GM18519 (cell line): ENCODE measurements at regions not wholly inside any gene's neighbourhood (a gene's known extent, or its start where the extent isn't known, plus 50 kb on each side); places are given as distances from the start of the nearest gene placed in this dataset.
"Not testable (repeated sequence)": the region's sequence is repeated elsewhere in the genome, so short reads cannot be mapped to it uniquely, and the experiment has no call there.

ENCODE experiments used
- ATAC-seq: cut with Tn5 transposase; IDR thresholded peaks from one replicate; pipeline ENCODE4 v1.9.1; 2021; ENCODE audit warnings: mild to moderate bottlenecking, moderate library complexity; ENCODE audit not compliant: unreplicated experiment, low FRiP score

DNA sequence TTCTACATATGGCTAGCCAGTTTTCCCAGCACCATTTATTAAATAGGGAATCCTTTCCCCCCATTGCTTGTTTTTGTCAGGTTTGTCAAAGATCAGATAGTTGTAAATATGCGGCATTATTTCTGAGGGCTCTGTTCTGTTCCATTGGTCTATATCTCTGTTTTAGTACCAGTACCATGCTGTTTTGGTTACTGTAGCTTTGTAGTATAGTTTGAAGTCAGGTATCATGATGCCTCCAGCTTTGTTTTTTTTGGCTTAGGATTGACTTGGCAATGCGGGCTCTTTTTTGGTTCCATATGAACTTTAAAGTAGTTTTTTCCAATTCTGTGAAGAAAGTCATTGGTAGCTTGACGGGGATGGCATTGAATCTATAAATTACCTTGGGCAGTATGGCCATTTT lies 60.0 kb upstream of the GPC3 start:
- ATAC-seq, result not testable (repeated sequence)

DNA sequence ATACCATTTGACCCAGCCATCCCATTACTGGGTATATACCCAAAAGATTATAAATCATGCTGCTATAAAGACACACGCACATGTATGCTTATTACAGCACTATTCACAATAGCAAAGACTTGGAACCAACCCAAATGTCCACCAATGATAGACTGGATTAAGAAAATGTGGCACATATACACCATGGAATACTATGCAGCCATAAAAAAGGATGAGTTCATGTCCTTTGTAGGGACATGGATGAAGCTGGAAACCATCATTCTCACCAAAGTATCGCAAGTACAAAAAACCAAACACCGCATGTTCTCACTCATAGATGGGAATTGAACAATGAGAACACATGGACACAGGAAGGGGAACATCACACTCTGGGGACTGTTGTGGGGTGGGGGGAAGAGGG lies 81.7 kb upstream of the GPC3 start:
- ATAC-seq, result not testable (repeated sequence)

DNA sequence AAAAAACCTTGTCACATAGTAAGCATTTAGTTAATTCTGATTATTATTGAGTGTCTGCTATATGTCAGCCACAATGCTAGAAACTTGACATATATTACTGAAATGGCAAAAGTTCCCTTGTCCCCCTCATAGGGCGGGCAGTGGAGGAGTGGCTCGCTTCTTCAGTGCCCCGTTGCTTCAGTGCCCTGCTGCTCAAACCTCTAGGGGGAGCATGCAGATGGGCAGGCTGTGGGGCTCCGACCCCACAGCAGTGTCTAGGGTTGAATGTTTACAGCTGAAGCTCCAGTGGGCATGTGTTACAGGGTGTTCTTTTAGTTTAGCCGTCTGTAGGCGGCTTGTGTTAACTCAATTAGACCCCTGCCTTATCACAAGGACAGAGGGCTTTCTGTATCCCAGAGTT lies 86.5 kb upstream of the GPC3 start:
- ATAC-seq, result not testable (repeated sequence)

DNA sequence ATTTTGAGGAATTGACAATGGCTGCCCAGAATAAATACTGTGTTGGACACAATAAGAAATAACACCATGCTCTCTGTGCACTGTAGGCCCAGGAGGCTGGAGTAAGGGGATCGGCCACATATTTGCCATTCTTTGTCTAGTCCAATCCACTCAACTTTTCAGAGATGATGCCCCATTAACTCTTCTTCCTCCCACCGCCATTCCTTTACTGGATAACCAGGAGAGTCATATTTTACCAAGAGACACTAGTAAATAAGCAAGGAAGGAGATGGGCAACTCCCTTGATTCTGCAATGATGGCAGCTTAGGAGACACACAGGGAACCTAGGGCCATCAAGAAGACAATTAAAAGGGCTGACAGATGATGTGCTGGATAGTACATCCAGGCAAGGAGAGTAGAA lies 87.9 kb upstream of the GPC3 start:
- ATAC-seq, result no peak

DNA sequence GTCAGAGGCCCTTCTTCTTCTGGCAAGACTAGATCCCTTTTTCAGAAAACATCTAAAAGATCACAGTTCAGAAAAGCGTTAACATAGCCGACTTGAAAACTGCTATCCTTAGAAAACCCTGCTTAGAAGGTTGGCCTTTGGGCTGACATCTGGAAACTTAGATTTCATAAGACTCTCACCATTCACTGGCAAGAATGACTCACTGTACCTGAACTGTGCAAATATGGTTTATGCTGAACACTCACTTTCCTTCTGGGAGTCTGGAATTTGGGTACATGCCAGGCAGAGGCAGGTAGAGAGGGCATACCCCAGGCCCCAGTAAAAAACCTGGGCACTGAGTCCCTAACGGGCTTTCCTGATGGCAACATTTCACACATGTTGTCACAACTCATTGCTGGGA lies 88.8 kb upstream of the GPC3 start:
- ATAC-seq, result no peak

DNA sequence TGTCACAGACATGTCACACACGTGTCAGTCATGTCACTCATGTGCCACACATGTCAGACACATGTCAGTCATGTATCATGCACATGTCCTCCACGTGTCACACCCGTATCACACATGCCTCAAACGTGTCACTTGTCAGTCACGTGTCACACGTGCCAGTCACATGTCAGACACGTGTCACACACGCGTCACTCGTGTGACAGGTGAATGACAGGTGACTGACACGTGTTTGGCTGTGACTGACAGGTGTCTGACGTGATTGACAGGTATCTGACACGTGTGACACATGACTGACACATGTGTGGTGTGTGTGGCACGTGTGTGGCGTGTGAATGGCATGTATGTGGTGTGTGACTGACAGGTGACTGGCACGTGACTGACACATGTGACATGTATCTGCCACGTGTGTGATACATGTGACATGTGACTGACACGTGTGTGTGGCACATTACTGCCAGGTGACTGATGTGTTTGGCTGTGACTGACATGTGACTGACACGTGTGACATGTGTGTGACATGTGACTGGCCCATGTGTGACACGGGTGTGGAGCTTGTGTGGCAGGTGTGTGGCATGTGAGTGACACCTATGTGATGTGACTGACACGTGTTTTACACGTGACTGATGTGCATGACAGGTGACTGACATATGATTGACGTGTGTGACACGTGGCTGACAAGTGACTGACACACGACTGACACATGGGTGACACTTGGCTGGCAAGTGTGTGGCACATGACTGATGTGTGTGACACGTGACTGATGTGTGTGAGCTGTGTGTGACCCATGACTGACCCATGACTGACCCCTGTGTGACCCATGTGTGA lies 90.7 kb upstream of the GPC3 start:
- ATAC-seq, result no peak

DNA sequence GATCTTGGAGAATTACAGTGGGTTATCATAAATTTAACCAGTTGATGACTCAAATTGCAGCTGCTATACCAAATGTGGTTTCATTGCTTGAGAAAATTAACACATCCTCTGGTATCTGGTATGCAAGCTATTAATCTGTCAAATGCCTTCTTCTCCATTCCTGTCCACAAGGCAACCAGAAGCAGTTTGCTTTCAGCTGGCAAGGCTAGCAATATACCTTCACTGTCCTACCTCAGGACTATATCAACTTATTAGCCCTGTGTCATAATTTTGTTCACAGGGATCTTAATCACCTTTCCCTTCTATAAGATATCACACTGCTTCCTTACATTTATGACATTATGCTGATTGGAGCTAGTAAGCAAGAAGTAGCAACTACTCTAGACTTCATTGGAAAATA lies 110.0 kb upstream of the GPC3 start:
- no peak for ATAC-seq

DNA sequence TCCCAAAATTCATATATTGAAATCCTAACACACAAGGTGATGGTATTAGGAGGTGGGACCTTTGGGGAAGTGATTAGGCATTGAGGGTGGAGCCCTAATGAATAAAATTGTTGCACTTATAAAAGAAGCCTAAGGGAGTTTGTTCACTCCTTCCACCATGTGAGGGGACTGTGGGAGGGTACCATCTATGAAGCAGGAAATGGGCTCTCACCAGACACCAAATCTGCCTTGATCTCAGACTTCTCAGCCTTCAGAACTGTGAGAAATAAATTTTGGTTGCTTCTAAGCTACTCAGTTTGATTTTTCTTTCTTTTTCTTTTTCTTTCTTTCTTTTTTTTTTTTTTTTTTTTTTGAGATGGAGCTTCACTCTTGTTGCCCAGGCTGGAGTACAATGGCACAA lies 116.2 kb upstream of the GPC3 start:
- no peak for ATAC-seq

DNA sequence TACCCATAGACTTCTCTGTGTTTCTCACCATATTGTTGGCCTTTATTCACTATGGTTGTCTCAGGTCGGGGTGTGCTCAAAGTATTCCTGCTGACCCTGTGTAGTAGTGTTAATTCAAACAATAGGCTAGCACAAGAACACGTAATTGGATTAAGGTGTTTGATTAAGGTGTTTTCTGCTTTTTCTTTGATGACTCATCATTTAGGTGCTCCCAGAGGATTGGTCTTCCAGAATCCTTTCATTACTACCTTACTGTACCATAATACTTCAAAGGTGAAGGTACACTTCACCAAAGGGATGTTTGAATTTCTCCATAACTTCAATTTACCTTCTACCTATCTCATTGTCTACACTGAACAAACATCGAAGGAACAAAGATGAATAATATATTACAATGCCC lies 121.7 kb upstream of the CCDC160 start:
- no peak for ATAC-seq

DNA sequence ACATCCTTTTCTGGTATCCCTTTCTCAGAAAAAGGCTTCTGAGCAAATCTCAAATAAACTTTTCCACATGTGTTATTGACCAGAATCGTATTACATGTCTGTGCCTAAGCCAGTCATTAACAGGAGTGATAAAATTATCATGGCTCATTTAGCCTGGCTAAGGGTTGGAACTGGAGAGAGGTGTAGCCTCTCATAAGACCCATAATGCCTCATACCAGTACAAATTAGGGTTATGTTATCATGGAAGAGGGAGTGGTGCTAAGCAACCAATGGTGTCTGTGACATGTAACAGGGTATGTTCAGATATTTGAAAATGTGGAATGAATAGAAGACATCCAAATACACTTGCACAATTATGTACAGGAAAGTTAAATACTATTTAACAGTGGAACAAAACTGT lies 99.6 kb upstream of the CCDC160 start:
- ATAC-seq, result no peak

DNA sequence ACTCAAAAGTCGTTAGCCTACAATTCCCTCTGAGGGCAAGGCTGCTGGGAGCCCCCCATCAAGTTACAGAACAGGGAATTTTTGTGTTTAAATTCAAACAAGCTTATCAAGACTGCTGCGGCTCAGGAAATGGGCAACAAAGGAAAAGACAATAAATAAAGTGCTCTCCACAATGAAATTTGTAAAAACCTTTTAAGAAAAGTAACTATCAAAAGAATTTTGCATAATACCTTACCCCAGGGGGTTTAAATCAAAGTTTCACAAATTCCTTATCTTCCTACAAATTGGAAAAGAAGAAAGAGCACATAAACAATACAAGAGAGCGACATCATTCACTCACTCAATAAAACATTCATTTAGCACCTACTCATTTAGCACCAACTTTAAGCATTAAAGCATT lies 97.9 kb upstream of the CCDC160 start:
- ATAC-seq, result no peak

DNA sequence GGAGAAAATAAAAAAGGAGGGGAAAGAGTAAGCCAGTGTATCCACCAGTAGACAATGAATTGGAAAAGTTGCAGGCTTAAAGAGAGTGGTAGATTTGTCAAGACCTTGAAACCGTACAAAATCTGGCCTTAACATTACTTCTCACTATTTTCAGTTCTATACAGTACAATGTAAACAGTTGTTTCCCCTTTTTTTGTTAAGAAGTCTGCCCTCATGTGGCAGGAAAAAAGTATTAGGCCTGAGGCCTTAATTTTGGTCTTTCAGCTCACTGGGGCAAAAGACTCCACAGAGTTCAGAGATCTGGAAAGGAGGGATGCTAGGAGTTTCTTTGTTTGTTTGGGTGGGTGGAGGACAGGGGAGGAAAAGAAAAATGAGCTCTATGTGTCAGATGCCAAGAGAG lies 92.8 kb upstream of the CCDC160 start:
- ATAC-seq, result peak; percentile 64

DNA sequence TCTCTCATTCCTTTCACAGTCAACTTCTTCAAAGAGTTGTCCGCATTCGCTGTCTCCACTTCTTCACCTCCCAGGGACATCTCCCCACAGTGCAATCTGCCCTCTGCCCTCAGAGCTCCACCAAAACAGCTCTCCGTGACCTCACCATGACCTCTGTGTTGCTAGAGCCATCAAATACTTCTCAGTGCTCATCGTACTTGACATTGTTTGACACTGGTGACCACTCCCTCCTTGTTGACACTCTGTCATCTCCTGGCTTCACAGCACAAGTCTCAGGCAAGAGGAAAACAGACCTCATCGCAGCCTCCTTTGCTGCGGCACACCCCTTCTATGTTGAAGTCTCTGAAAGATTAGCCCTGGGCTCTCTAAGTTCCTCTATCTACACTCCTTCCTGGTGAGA lies 90.5 kb upstream of the CCDC160 start:
- ATAC-seq, result no peak

DNA sequence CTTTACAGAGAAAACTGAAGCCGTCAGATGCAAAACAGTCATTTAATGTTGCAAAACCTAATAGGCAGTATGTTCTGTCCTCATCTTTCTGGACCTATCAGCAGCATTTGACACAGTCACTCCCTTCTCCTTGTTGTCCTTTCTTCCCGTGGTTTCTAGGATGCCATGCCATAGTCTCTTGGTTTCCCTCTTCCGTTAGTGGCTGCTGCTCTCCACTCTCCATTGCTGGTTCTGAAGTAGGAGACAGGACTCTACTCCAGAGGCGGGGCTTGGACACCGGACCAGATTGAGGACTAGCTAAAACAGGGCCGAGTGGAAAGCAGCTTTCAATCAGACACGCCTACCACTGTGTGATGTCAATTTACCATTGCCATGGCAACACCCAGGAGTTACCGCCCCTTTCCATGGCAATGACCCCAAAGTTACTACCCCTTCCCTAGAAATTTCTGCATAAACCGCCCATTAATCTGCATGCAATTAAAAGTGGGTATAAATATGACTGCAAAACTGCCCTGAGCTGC lies 88.8 kb upstream of the CCDC160 start:
- ATAC-seq, result no peak

DNA sequence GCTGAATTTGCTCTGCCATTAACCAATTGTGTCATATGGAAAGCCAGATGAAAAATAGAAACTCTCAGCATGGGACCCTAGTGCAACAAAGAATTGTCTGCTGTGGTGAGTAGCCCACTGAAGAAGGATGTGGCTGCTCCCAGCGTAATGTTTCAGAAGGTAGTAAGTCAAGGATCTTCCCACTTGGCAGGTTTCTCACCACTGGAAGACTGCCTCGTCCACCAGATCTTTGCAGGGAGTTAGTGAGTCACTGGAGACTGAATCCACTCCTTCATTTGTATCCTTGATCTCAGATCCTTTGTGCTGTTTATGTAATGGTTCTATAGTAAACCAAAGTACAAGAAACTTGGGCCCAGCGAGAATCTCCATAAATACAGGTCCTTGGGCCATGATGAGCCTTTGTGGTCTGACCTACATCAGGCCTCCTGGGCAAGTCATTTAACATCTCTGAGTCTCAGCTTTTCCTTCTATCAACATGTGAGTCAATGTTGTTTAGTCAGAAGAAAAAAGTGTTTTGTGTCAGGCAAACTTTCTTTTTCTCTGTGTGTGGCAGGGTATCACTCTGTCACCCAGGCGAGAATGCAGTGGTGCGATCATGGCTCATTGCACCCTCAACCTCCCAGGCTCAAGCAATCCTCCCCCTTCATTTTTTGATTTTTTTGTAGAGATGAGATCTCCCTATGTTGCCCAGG lies 78.0 kb upstream of the CCDC160 start:
- ATAC-seq, result no peak

DNA sequence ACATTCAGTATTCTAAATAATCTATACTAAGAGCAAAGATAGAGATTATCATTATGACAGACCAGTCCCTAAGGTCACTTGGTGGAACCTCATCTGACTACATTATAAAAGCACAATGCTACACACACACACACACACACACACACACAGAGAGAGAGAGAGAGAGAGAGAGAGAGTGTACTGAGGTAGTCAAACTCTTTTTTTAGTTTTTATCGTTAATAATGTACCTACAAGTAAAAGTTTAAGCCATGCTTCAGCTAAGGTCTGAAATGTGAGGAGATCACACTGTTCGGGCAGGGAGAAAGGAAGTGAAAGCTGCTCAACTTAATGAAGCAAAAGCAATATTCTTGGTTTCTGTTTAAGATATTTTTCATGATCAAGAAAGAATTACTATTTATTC lies 75.8 kb upstream of the CCDC160 start:
- no peak for ATAC-seq

DNA sequence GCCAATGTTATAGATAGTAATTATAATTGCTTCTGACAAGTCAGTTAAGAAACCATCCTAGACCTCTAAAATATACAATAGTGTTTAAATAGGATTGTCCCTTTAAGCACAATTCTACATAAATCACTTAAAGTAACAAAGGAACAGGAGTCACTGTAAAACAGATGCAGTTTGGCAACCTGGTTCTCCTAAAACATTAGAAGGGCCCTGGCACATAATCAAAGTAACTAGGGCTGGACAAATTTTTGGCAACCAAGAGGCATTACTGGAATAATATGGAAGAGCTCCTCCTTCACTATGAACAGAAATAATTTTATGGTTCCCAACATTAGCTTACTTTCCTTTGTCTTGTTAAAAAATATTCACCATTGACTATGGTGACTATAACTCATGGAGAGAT lies 75.0 kb upstream of the CCDC160 start:
- ATAC-seq, result no peak

DNA sequence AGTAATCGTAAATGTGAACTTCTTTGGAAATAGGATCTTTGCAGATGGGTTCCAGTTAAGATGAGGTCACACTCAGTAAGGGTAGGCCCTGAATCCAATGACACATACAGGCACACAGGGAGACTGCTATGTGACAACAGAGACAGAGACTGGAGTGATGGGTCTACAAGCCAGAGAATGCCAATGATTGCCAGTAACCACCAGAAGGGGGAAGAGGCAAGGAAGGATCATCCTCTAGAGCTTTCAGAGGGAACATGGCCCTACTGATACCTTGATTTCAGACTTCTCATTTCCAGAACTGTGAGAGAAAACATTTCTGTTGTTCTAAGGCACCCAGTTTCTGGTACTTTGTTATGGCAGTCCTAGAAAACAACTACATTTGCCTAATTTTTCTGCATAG lies 73.1 kb upstream of the CCDC160 start:
- ATAC-seq, result no peak

DNA sequence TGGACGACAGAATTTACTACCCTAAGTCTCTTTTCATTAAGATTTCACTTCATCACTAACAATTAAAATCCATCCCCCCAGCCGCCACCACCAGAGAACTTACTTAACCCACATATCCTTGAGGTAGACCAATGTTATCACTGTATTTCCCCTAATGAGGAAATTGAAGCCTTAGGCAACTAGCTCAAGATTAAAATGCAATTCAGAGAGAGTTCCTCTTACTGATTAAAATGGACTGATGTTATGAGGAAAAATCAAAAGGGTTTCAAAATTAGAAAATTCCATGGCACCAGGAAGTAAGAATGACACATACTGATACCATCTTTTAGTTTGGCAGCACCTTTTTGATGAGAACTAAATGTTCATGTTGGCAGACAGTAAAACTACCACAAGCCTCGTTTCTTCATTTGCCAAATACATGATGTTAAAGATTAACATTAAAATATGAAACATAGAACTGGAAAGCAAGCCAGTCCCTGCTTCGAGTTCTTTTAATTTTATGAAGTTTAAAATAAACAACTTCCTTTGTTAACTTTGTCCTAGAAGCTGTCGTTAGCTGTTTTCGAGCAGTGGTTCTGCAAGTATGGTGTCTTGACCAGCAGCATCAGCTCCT lies 69.3 kb upstream of the CCDC160 start:
- ATAC-seq, result no peak

DNA sequence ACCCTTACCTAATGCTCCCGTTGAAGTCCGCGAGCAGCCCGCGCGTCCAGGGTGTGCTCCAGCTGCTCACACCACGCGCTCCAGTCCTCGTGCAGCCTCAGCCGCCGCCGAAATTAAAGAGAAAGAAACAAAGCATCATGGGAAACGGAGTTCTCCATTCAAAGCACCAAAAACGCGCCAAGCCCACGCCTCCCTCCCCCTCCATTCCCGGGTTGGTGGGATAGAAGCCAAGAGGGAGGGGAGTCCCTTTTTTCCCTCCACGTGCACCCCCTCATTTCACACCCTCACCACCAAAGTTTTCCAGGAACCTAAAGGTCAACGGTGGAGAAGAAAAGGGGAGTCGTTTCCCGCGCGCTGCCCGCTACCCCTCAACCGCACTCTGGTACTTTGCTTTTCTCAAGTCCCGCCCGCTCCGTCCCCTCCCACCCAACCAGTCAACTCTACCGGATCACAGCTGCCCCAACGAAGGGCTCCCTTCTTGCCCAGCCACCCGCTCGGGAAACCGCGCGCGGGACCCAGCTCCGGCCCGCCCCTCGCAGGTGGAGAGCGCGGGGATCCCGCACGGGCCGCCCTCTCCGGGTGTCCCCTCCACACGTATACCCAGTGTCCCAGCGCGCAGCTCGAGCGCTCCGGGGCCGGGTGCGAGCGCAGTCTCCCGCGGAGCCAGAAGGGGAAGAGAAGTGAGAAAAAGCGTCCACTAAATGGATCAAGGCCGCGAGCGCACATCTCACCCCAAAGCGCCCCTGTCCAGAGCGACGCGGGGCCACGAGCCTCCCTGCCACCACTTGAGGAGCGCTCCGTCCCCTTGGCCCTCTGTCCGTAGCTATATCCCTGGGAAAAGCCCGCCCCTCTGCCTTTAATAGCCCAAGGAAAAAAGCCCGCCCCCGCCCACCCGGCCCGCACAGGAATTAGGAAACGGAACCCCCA lies 65.1 kb upstream of the CCDC160 start:
- no peak for ATAC-seq
